D721Med (cell line): ENCODE measurements at regions not wholly inside any gene's neighbourhood (a gene's known extent, or its start where the extent isn't known, plus 50 kb on each side); places are given as distances from the start of the nearest gene placed in this dataset.

Experiments
- DNase-seq: peaks from one replicate; pipeline ENCODE4 v3.0.0; 2011; ENCODE audit warnings: low spot score; ENCODE audit not compliant: insufficient read length
- FAIRE-seq: peaks from 2 replicates; lab custom pipeline; 2011; peaks lifted over from hg19 to GRCh38; lab: Jason Lieb, UNC
- CTCF ChIP-seq: IDR thresholded peaks from 2 replicates; pipeline ENCODE4 v1.5.1; 2012; ENCODE audit warnings: mild to moderate bottlenecking, control low read depth; ENCODE audit not compliant: insufficient read depth; ENCODE audit errors: missing control alignments

- TF ChIP-seq CTCF: no peak
- no peak for FAIRE-seq
- no peak for DNase-seq
These were observed 224.4 kb upstream of the GALNTL6 start for GRCh38 chr4:171588764-171589163.

- no peak for TF ChIP-seq CTCF
- DNase-seq (no peak), FAIRE-seq (no peak)
These were observed 225.1 kb upstream of the GALNTL6 start for GRCh38 chr4:171588051-171588545.

- no peak for DNase-seq
- TF ChIP-seq CTCF: no peak
- FAIRE-seq: no peak
These were observed 229.4 kb upstream of the GALNTL6 start for GRCh38 chr4:171583790-171584189.

- no peak for DNase-seq
- no peak for TF ChIP-seq CTCF
- no peak for FAIRE-seq
These were observed 230.1 kb upstream of the GALNTL6 start for GRCh38 chr4:171582961-171583581.

GRCh38 chr4:171573181-171573580 lies 240.0 kb upstream of the GALNTL6 start:
- FAIRE-seq (no peak), DNase-seq (no peak)
- TF ChIP-seq CTCF: no peak

- FAIRE-seq: no peak
- TF ChIP-seq CTCF: no peak
- DNase-seq: no peak
These were observed 247.9 kb upstream of the GALNTL6 start for GRCh38 chr4:171565130-171565788.

GRCh38 chr4:171561419-171561818 lies 251.8 kb upstream of the GALNTL6 start:
- DNase-seq: no peak
- no peak for FAIRE-seq

More at GRCh38 chr4:171561419-171561818, 251.8 kb upstream of the GALNTL6 start:
- no peak for TF ChIP-seq CTCF
